Panc1 (cell line): ENCODE measurements at regions not wholly inside any gene's neighbourhood (a gene's known extent, or its start where the extent isn't known, plus 50 kb on each side); places are given as distances from the start of the nearest gene placed in this dataset.

ENCODE experiments used
- CTCF ChIP-seq: fragments of 450-650 bp; IDR thresholded peaks from 2 replicates; pipeline ENCODE4 v1.5.1; 2017; ENCODE audit warnings: mild to moderate bottlenecking
- POLR2AphosphoS5 ChIP-seq: IDR thresholded peaks from 2 replicates; pipeline ENCODE4 v1.6.1; 2012; ENCODE audit warnings: mild to moderate bottlenecking, low read depth, low read length, moderate library complexity
- SIN3A ChIP-seq: IDR thresholded peaks from 2 replicates; pipeline ENCODE4 v1.6.1; 2012; ENCODE audit warnings: low read depth, mild to moderate bottlenecking, low read length, moderate library complexity, borderline replicate concordance; ENCODE audit not compliant: insufficient read depth
- TCF7L2 ChIP-seq: IDR thresholded peaks from 2 replicates; pipeline ENCODE4 v1.6.1; 2011; ENCODE audit warnings: mild to moderate bottlenecking, low read depth, low read length, inconsistent platforms

- no peak for TF ChIP-seq CTCF
- TF ChIP-seq TCF7L2: no peak
- no peak for TF ChIP-seq POLR2AphosphoS5
- no peak for TF ChIP-seq SIN3A
These were observed 63.0 kb downstream of the PTTG1 start for GRCh38 chr5:160484678-160485077.
